Liver (tissue), 8 donors: ENCODE measurements at regions not wholly inside any gene's neighbourhood (a gene's known extent, or its start where the extent isn't known, plus 50 kb on each side); places are given as distances from the start of the nearest gene placed in this dataset.
A peak's percentile ranks its signal among the peaks of the same experiment; 100 is the strongest.

Experiments
- DNase-seq: peaks from one replicate; pipeline ENCODE4 v3.0.0-alpha.2; 2017; ENCODE audit warnings: low spot score
- H3K27ac ChIP-seq, 2 donors: one replicate each; pipeline ENCODE4 v1.7.0; 2013; ENCODE audit warnings: inconsistent platforms in 2 of 2, low read length in 2 of 2, control low read depth in 1 of 2, low read depth in 1 of 2, mild to moderate bottlenecking in 1 of 2
- H3K27me3 ChIP-seq, 4 donors: one replicate each; pipeline versions ENCODE4 v1.6.1 to v1.7.0; 2013; ENCODE audit warnings: low read length in 3 of 4, inconsistent platforms in 1 of 4, mild to moderate bottlenecking in 1 of 4, moderate library complexity in 1 of 4; ENCODE audit not compliant: control insufficient read depth in 4 of 4, insufficient read depth in 4 of 4
- H3K36me3 ChIP-seq, 4 donors: one replicate each; pipeline versions ENCODE4 v1.6.1 to v1.7.0; 2013; ENCODE audit warnings: low read length in 3 of 4, mild to moderate bottlenecking in 3 of 4, low read depth in 1 of 4, moderate library complexity in 1 of 4; ENCODE audit not compliant: control insufficient read depth in 4 of 4, insufficient read depth in 3 of 4
- H3K4me1 ChIP-seq, 4 donors: one replicate each; pipeline versions ENCODE4 v1.6.1 to v1.7.0; 2013; ENCODE audit warnings: low read length in 3 of 4, mild to moderate bottlenecking in 3 of 4, moderate library complexity in 1 of 4; ENCODE audit not compliant: control insufficient read depth in 4 of 4, insufficient read depth in 4 of 4
- H3K4me3 ChIP-seq, 3 donors: one replicate each; pipeline versions ENCODE4 v1.6.1 to v1.7.0; 2013; ENCODE audit warnings: low read length in 3 of 3, control low read depth in 1 of 3, low read depth in 1 of 3, mild to moderate bottlenecking in 1 of 3
- H3K9ac ChIP-seq, 2 donors: one replicate each; pipeline ENCODE4 v1.7.0; 2013; ENCODE audit warnings: low read length in 2 of 2, mild to moderate bottlenecking in 2 of 2, moderate library complexity in 2 of 2, control low read depth in 1 of 2, low read depth in 1 of 2
- H3K9me3 ChIP-seq, 4 donors: one replicate each; pipeline versions ENCODE4 v1.6.1 to v1.7.0; 2013; ENCODE audit warnings: low read length in 3 of 4; ENCODE audit not compliant: control insufficient read depth in 4 of 4
- EGR1 ChIP-seq, 2 donors: IDR thresholded peaks; 2 replicates each; pipeline ENCODE4 v1.6.1; 2016 to 2018; ENCODE audit warnings: antibody characterized with exemption in 2 of 2, low read depth in 2 of 2
- FOXA1 ChIP-seq: IDR thresholded peaks from 2 replicates; pipeline ENCODE4 v1.6.1; 2016; ENCODE audit warnings: antibody characterized with exemption
- FOXA2 ChIP-seq: IDR thresholded peaks from 2 replicates; pipeline ENCODE4 v1.6.1; 2016; ENCODE audit warnings: antibody characterized with exemption
- HNF4A ChIP-seq, 2 donors: conservative IDR thresholded peaks; 2 replicates each; pipeline ENCODE4 v1.6.1; 2016; ENCODE audit warnings: antibody characterized with exemption in 2 of 2, mild to moderate bottlenecking in 2 of 2
- HNF4G ChIP-seq: IDR thresholded peaks from 2 replicates; pipeline ENCODE4 v1.6.1; 2016; ENCODE audit warnings: antibody characterized with exemption
- JUND ChIP-seq, 2 donors: IDR thresholded peaks; 2 replicates each; pipeline ENCODE4 v1.6.1; 2016; ENCODE audit warnings: antibody characterized with exemption in 2 of 2
- NR2F2 ChIP-seq: IDR thresholded peaks from 2 replicates; pipeline ENCODE4 v1.6.1; 2016; ENCODE audit warnings: antibody characterized with exemption
- RAD21 ChIP-seq, 2 donors: IDR thresholded peaks; 2 replicates each; pipeline ENCODE4 v1.6.1; 2016; ENCODE audit warnings: antibody characterized with exemption in 2 of 2, mild to moderate bottlenecking in 2 of 2
- SP1 ChIP-seq: IDR thresholded peaks from 2 replicates; pipeline ENCODE4 v1.6.1; 2018; ENCODE audit warnings: antibody characterized with exemption, mild to moderate bottlenecking
- TAF1 ChIP-seq: conservative IDR thresholded peaks from 2 replicates; pipeline ENCODE4 v1.6.1; 2016; ENCODE audit warnings: antibody characterized with exemption, mild to moderate bottlenecking
- YY1 ChIP-seq: IDR thresholded peaks from 2 replicates; pipeline ENCODE4 v1.6.1; 2016; ENCODE audit warnings: antibody characterized with exemption, mild to moderate bottlenecking
- WGBS: extraction: QIAGEN DNeasy Blood & Tissue Kit; methylation state at CpG from one replicate; pipeline ENCODE4 v1.1.7; 2013; 5-methylcytosine and 5-hydroxymethylcytosine counted together
- TF ChIP-seq, protein P1 (sequence below): IDR thresholded peaks from 2 replicates; pipeline ENCODE4 v1.6.1; 2016; ENCODE audit warnings: antibody characterized with exemption
- TF ChIP-seq, protein P2 (sequence below): IDR thresholded peaks from 2 replicates; pipeline ENCODE4 v1.6.1; 2016; ENCODE audit warnings: antibody characterized with exemption
- TF ChIP-seq, protein P3 (sequence below): IDR thresholded peaks from 2 replicates; pipeline ENCODE4 v1.6.1; 2016; ENCODE audit warnings: antibody characterized with exemption, mild to moderate bottlenecking
- TF ChIP-seq, protein P4 (sequence below): fragments of 150-350 bp; IDR thresholded peaks from 2 replicates; pipeline ENCODE4 v1.5.1; 2017; ENCODE audit warnings: improper control_type of control experiment, low read depth, low read length; ENCODE audit not compliant: missing input control
- TF ChIP-seq, protein P5 (sequence below): IDR thresholded peaks from 2 replicates; pipeline ENCODE4 v1.6.1; 2016; ENCODE audit warnings: antibody characterized with exemption
- donor health status: healthy.
- donor health status: healthy.
- donor health status: healthy.
- donor health status: healthy.
- donor health status: healthy.

DNA sequence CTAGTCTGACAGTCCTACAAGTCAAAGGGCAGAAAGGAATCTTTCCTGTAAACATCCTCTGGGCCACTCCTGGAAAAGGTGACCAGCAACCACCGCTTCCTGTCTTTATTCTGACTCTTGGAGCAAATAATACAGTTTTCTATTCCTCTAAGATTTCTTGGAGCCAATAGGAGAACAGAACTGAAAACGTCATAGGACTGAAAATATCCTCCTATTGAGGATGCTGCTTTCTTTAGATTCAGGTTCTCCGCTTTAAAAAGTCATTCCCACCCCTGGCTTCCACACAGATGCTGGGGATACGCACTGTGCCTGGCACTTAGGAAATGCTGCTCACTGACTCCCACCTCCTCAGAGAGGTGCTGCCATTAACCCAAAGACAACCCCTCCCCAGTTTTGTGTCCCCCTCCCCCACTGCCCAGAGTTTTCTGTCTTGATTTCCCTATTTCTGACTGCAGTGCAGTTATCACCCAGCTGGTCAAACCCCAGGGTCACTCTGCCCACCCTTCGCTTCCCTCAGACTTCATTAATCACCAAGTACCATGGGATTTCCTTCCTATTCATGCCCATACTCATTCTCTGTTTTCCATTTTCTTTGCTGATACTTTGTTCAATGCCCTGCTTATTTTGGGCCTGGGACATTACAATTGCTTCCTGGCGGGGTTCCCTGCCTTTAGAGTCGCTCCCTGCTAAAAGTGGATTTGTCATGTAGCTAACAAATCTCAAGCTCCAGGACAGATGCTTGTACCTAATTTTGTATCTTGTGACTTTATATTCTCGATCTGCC lies 82.1 kb upstream of the ARHGAP29 start:
- H3K27me3 ChIP-seq = no peaks in the 10 kb centered on the region
- H3K4me1 ChIP-seq = peaks cover 4 to 30% (median 20%) of the 10 kb centered on the region in 4 donors
- 84% methylated on average over 8 of the region's 8 CpGs for WGBS
- no peak overlapping the region for H3K9ac ChIP-seq
- DNase-seq = no peak
- H3K36me3 ChIP-seq = no peaks in the 10 kb centered on the region
- H3K4me3 ChIP-seq = no peak overlapping the region
- TF ChIP-seq JUND (IDR thresholded peaks at IDR 0.05) (peak in 1 of 2 donors; percentile 23), TAF1 (no peak), NR2F2 (no peak), HNF4G (no peak), YY1 (no peak)
- TF ChIP-seq, protein P1, sequence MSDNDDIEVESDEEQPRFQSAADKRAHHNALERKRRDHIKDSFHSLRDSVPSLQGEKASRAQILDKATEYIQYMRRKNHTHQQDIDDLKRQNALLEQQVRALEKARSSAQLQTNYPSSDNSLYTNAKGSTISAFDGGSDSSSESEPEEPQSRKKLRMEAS = no peak
- TF ChIP-seq, protein P2, sequence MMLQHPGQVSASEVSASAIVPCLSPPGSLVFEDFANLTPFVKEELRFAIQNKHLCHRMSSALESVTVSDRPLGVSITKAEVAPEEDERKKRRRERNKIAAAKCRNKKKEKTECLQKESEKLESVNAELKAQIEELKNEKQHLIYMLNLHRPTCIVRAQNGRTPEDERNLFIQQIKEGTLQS = no peak
- TF ChIP-seq, protein P3, sequence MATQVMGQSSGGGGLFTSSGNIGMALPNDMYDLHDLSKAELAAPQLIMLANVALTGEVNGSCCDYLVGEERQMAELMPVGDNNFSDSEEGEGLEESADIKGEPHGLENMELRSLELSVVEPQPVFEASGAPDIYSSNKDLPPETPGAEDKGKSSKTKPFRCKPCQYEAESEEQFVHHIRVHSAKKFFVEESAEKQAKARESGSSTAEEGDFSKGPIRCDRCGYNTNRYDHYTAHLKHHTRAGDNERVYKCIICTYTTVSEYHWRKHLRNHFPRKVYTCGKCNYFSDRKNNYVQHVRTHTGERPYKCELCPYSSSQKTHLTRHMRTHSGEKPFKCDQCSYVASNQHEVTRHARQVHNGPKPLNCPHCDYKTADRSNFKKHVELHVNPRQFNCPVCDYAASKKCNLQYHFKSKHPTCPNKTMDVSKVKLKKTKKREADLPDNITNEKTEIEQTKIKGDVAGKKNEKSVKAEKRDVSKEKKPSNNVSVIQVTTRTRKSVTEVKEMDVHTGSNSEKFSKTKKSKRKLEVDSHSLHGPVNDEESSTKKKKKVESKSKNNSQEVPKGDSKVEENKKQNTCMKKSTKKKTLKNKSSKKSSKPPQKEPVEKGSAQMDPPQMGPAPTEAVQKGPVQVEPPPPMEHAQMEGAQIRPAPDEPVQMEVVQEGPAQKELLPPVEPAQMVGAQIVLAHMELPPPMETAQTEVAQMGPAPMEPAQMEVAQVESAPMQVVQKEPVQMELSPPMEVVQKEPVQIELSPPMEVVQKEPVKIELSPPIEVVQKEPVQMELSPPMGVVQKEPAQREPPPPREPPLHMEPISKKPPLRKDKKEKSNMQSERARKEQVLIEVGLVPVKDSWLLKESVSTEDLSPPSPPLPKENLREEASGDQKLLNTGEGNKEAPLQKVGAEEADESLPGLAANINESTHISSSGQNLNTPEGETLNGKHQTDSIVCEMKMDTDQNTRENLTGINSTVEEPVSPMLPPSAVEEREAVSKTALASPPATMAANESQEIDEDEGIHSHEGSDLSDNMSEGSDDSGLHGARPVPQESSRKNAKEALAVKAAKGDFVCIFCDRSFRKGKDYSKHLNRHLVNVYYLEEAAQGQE = no peak
- no peak overlapping the region for H3K27ac ChIP-seq
- no peaks in the 10 kb centered on the region for H3K9me3 ChIP-seq

DNA sequence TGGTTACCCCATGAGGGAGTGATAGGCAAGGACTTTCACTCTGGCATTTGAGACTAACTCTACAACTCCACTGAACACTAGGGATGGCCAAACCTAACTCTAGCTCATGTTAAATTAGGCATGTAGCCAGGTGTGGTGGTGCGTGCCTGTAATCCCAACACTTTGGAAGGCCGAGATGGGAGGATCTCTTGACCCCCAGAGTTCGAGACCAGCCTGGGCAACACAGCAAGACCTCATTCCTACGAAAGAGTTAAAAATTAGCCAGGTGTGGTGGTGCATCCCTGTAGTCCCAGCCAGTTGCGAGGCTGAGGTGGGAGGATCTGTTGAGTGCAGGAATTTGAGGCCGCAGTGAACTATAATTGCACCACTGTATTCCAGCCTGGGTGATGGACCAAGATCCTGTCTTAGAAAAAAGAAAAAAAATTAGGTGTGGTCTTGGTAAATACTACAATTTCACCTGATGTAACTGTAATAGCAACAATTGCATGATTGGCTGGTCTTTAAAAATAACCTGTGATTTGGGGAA lies 81.2 kb upstream of the ARHGAP29 start:
- DNase-seq = no peak
- peaks cover 4 to 30% (median 22%) of the 10 kb centered on the region in 4 donors for H3K4me1 ChIP-seq
- TF ChIP-seq HNF4A (conservative IDR thresholded peaks at IDR 0.05) = no peak
- TF ChIP-seq JUND (IDR thresholded peaks at IDR 0.05) = no peak
- TF ChIP-seq, protein P2 = no peak
- no peak for TF ChIP-seq FOXA2
- TF ChIP-seq, protein P4, sequence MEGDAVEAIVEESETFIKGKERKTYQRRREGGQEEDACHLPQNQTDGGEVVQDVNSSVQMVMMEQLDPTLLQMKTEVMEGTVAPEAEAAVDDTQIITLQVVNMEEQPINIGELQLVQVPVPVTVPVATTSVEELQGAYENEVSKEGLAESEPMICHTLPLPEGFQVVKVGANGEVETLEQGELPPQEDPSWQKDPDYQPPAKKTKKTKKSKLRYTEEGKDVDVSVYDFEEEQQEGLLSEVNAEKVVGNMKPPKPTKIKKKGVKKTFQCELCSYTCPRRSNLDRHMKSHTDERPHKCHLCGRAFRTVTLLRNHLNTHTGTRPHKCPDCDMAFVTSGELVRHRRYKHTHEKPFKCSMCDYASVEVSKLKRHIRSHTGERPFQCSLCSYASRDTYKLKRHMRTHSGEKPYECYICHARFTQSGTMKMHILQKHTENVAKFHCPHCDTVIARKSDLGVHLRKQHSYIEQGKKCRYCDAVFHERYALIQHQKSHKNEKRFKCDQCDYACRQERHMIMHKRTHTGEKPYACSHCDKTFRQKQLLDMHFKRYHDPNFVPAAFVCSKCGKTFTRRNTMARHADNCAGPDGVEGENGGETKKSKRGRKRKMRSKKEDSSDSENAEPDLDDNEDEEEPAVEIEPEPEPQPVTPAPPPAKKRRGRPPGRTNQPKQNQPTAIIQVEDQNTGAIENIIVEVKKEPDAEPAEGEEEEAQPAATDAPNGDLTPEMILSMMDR = no peak
- TF ChIP-seq SP1 = no peak
- TF ChIP-seq, protein P3 = no peak
- no peak for TF ChIP-seq EGR1 (IDR thresholded peaks at IDR 0.05; ENCODE audit: low read depth in 2 of 2)
- no peak for TF ChIP-seq RAD21 (IDR thresholded peaks at IDR 0.05)
- no peak for TF ChIP-seq TAF1
- TF ChIP-seq FOXA1 = no peak
- TF ChIP-seq, protein P5, sequence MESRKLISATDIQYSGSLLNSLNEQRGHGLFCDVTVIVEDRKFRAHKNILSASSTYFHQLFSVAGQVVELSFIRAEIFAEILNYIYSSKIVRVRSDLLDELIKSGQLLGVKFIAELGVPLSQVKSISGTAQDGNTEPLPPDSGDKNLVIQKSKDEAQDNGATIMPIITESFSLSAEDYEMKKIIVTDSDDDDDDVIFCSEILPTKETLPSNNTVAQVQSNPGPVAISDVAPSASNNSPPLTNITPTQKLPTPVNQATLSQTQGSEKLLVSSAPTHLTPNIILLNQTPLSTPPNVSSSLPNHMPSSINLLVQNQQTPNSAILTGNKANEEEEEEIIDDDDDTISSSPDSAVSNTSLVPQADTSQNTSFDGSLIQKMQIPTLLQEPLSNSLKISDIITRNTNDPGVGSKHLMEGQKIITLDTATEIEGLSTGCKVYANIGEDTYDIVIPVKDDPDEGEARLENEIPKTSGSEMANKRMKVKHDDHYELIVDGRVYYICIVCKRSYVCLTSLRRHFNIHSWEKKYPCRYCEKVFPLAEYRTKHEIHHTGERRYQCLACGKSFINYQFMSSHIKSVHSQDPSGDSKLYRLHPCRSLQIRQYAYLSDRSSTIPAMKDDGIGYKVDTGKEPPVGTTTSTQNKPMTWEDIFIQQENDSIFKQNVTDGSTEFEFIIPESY = no peak
- no peak overlapping the region for H3K4me3 ChIP-seq
- 92% methylated on average over 6 of the region's 6 CpGs for WGBS
- no peaks in the 10 kb centered on the region for H3K36me3 ChIP-seq
- H3K9me3 ChIP-seq = no peaks in the 10 kb centered on the region
- no peak overlapping the region for H3K27ac ChIP-seq
- no peak overlapping the region for H3K9ac ChIP-seq
- no peaks in the 10 kb centered on the region for H3K27me3 ChIP-seq
